Osteoblast (primary cell): ENCODE measurements at regions not wholly inside any gene's neighbourhood (a gene's known extent, or its start where the extent isn't known, plus 50 kb on each side); places are given as distances from the start of the nearest gene placed in this dataset.

Source experiments
- DNase-seq: peaks from one replicate; pipeline ENCODE4 v3.0.0; 2011; ENCODE audit warnings: low spot score, mixed read lengths; ENCODE audit not compliant: insufficient read length; ENCODE audit errors: missing footprints
- H2AFZ ChIP-seq: 2 replicates; pipeline ENCODE4 v1.6.0; 2011; ENCODE audit warnings: mild to moderate bottlenecking, low read length
- H3K27ac ChIP-seq: 2 replicates; pipeline ENCODE4 v1.5.1; 2011; ENCODE audit warnings: mild to moderate bottlenecking, low read depth, low read length, moderate library complexity
- H3K27me3 ChIP-seq: 2 replicates; pipeline ENCODE4 v1.6.0; 2012; ENCODE audit warnings: mild to moderate bottlenecking, control low read depth, inconsistent platforms, low read length, moderate library complexity; ENCODE audit not compliant: insufficient read depth
- H3K36me3 ChIP-seq: 2 replicates; pipeline ENCODE4 v1.5.1; 2011; ENCODE audit warnings: mild to moderate bottlenecking, low read length, control low read depth, moderate library complexity; ENCODE audit not compliant: insufficient read depth
- H3K4me1 ChIP-seq: 2 replicates; pipeline ENCODE4 v1.5.1; 2011; ENCODE audit warnings: mild to moderate bottlenecking, low read length, control low read depth, moderate library complexity; ENCODE audit not compliant: insufficient read depth
- H3K4me2 ChIP-seq: 2 replicates; pipeline ENCODE4 v1.6.0; 2011; ENCODE audit warnings: mild to moderate bottlenecking, low read length; ENCODE audit not compliant: insufficient read depth
- H3K4me3 ChIP-seq: fragments of 200-600 bp; sonication (generic); 3 replicates; pipeline ENCODE4 v1.5.1; 2012; ENCODE audit warnings: mild to moderate bottlenecking, low read length, inconsistent platforms; ENCODE audit not compliant: insufficient read depth
- H3K79me2 ChIP-seq: 2 replicates; pipeline ENCODE4 v1.6.0; 2012; ENCODE audit warnings: mild to moderate bottlenecking, low read length, control low read depth, inconsistent platforms; ENCODE audit not compliant: insufficient read depth
- H3K9me3 ChIP-seq: 2 replicates; pipeline ENCODE4 v1.5.1; 2011; ENCODE audit warnings: low read depth, low read length, control low read depth
- H4K20me1 ChIP-seq: 2 replicates; pipeline ENCODE4 v1.6.0; 2012; ENCODE audit warnings: mild to moderate bottlenecking, low read length, control low read depth; ENCODE audit not compliant: insufficient read depth
- CTCF ChIP-seq: IDR thresholded peaks from 2 replicates; pipeline ENCODE4 v1.5.1; 2011; ENCODE audit warnings: mild to moderate bottlenecking, low read depth, low read length, moderate library complexity; ENCODE audit errors: extremely low read depth

GRCh38 chr15:85997618-85998017 is 82.1 kb upstream of the AGBL1 start:
- H3K27ac ChIP-seq, result no peak overlapping the region
- H3K4me2 ChIP-seq, result no peak overlapping the region
- no peaks in the 10 kb centered on the region for H4K20me1 ChIP-seq
- H3K9me3 ChIP-seq, result no peaks in the 10 kb centered on the region
- no peaks in the 10 kb centered on the region for H3K79me2 ChIP-seq
- H2AFZ ChIP-seq, result no peak overlapping the region
- TF ChIP-seq CTCF, result no peak
- no peaks in the 10 kb centered on the region for H3K36me3 ChIP-seq
- H3K27me3 ChIP-seq, result no peaks in the 10 kb centered on the region
- no peak overlapping the region for H3K4me3 ChIP-seq
- DNase-seq, result no peak
- H3K4me1 ChIP-seq, result no peaks in the 10 kb centered on the region

- Histone ChIP-seq H3K4me2 (no peak overlapping the region), H3K4me3 (no peak overlapping the region), H3K27me3 (no peaks in the 10 kb centered on the region), H3K27ac (no peak overlapping the region), H3K9me3 (no peaks in the 10 kb centered on the region), H3K36me3 (no peaks in the 10 kb centered on the region), H4K20me1 (no peaks in the 10 kb centered on the region), H2AFZ (no peak overlapping the region), H3K4me1 (no peaks in the 10 kb centered on the region), H3K79me2 (no peaks in the 10 kb centered on the region)
- no peak for TF ChIP-seq CTCF
- DNase-seq, result no peak
Measured at GRCh38 chr15:85999658-86000057, 80.0 kb upstream of the AGBL1 start.

GRCh38 chr15:86001200-86001599 is 78.5 kb upstream of the AGBL1 start:
- H3K4me1 ChIP-seq, result no peaks in the 10 kb centered on the region
- H3K9me3 ChIP-seq, result no peaks in the 10 kb centered on the region
- no peak overlapping the region for H2AFZ ChIP-seq
- no peaks in the 10 kb centered on the region for H3K79me2 ChIP-seq
- no peak overlapping the region for H3K4me2 ChIP-seq
- no peaks in the 10 kb centered on the region for H3K36me3 ChIP-seq
- no peaks in the 10 kb centered on the region for H3K27me3 ChIP-seq
- TF ChIP-seq CTCF, result no peak
- no peak overlapping the region for H3K4me3 ChIP-seq
- DNase-seq, result no peak
- H3K27ac ChIP-seq, result no peak overlapping the region
- H4K20me1 ChIP-seq, result no peaks in the 10 kb centered on the region

- H3K27me3 ChIP-seq, result no peaks in the 10 kb centered on the region
- no peaks in the 10 kb centered on the region for H3K4me1 ChIP-seq
- TF ChIP-seq CTCF, result no peak
- no peak overlapping the region for H3K4me2 ChIP-seq
- H3K9me3 ChIP-seq, result no peaks in the 10 kb centered on the region
- DNase-seq, result no peak
- no peaks in the 10 kb centered on the region for H3K36me3 ChIP-seq
- H2AFZ ChIP-seq, result no peak overlapping the region
- no peaks in the 10 kb centered on the region for H3K79me2 ChIP-seq
- no peak overlapping the region for H3K27ac ChIP-seq
- no peak overlapping the region for H3K4me3 ChIP-seq
- H4K20me1 ChIP-seq, result no peaks in the 10 kb centered on the region
Measured at GRCh38 chr15:86002444-86002843, 77.2 kb upstream of the AGBL1 start.
